A673 (cell line): ENCODE measurements at regions not wholly inside any gene's neighbourhood (a gene's known extent, or its start where the extent isn't known, plus 50 kb on each side); places are given as distances from the start of the nearest gene placed in this dataset.

Experiments
- BruUV-seq: library from RNA; stranded (reverse); fragments of 400-500 nt; replicated peaks from 2 replicates; lab custom pipeline; 2021; lab: Mats Ljungman, UMichigan
- CTCF ChIA-PET: fragments of 300-600 bp; sonication (Branson Sonifier 250); formaldehyde crosslinking; loops from one replicate; lab custom pipeline; 2022; ENCODE audit warnings: antibody characterized with exemption; lab: Charles Lee
- POLR2A ChIA-PET: fragments of 300-600 bp; sonication (Branson Sonifier 250); formaldehyde crosslinking; loops from one replicate; lab custom pipeline; 2022; ENCODE audit warnings: antibody characterized with exemption; ENCODE audit not compliant: low non-redundant PET; lab: Charles Lee
- DNase-seq: peaks from one replicate; pipeline ENCODE4 v3.0.0-alpha.2; 2015; ENCODE audit warnings: low spot score
- H3K27ac ChIP-seq: fragments of 200-600 bp; sonication (generic); 2 replicates; pipeline ENCODE4 v1.5.1; 2016; ENCODE audit warnings: mixed run types, low read depth, mild to moderate bottlenecking, mixed read lengths, antibody characterized with exemption, low read length; ENCODE audit not compliant: poor library complexity, severe bottlenecking
- H3K27me3 ChIP-seq: fragments of 200-600 bp; sonication (generic); replicated peaks from 2 replicates; pipeline ENCODE4 v1.6.1; 2017; ENCODE audit warnings: mixed run types, low read depth, mild to moderate bottlenecking, mixed read lengths, antibody characterized with exemption, low read length; ENCODE audit not compliant: insufficient read depth, poor library complexity
- H3K36me3 ChIP-seq: fragments of 200-600 bp; sonication (generic); 2 replicates; pipeline ENCODE4 v1.6.1; 2016; ENCODE audit warnings: mixed run types, mild to moderate bottlenecking, mixed read lengths, antibody characterized with exemption, low read length; ENCODE audit not compliant: insufficient read depth, poor library complexity, severe bottlenecking
- H3K4me1 ChIP-seq: fragments of 200-600 bp; sonication (generic); 2 replicates; pipeline ENCODE4 v1.6.1; 2017; ENCODE audit warnings: mixed run types, mild to moderate bottlenecking, mixed read lengths, antibody characterized with exemption, low read length; ENCODE audit not compliant: insufficient read depth, poor library complexity, severe bottlenecking
- H3K4me3 ChIP-seq: fragments of 200-600 bp; sonication (generic); 2 replicates; pipeline ENCODE4 v1.5.1; 2016; ENCODE audit warnings: low read depth, mixed run types, mild to moderate bottlenecking, mixed read lengths, low read length; ENCODE audit not compliant: poor library complexity, severe bottlenecking
- H3K9me3 ChIP-seq: fragments of 200-600 bp; sonication (generic); 2 replicates; pipeline ENCODE4 v1.6.1; 2016; ENCODE audit warnings: mixed run types, low read depth, mild to moderate bottlenecking, mixed read lengths, antibody characterized with exemption, low read length; ENCODE audit not compliant: poor library complexity, severe bottlenecking
- CTCF ChIP-seq: fragments of 300-800, 200-600 bp; sonication (generic); conservative IDR thresholded peaks from 2 replicates; pipeline ENCODE4 v1.5.1; 2017; ENCODE audit warnings: low read depth, mild to moderate bottlenecking, antibody characterized with exemption, low read length, moderate library complexity, mixed read lengths
- EZH2 ChIP-seq: fragments of 200-600 bp; sonication (generic); IDR thresholded peaks from 2 replicates; pipeline ENCODE4 v1.6.1; 2017; ENCODE audit warnings: borderline replicate concordance, low read depth, mild to moderate bottlenecking, mixed read lengths, antibody characterized with exemption, low read length; ENCODE audit not compliant: poor library complexity, severe bottlenecking
- intact Hi-C: fragments of 100-400 bp; cut with micrococcal nuclease; formaldehyde crosslinking; loops from one replicate; pipeline ENCODE4 v1.10.0; 2022; ENCODE audit not compliant: unreplicated experiment

GRCh38 chr4:174394915-174395314 lies 111.2 kb downstream of the CEP44 start:
- no TSS peak for BruUV-seq
- Histone ChIP-seq H3K4me3 (no peak overlapping the region), H3K27me3 (no peaks in the 10 kb centered on the region), H3K9me3 (no peaks in the 10 kb centered on the region), H3K4me1 (no peaks in the 10 kb centered on the region), H3K27ac (no peak overlapping the region), H3K36me3 (no peaks in the 10 kb centered on the region)
- no peak for DNase-seq
- ChIA-PET CTCF (no interaction called here), POLR2A (interaction anchor here (0.6 kb wide), 1 partner anchor 61 kb away, joined by 3 read pairs; no protein-coding TSS in a partner anchor)
- TF ChIP-seq EZH2, result no peak
- no peak for TF ChIP-seq CTCF
- intact Hi-C loops, result no loop called here

GRCh38 chr4:174389439-174389838 lies 105.7 kb downstream of the CEP44 start:
- no peaks in the 10 kb centered on the region for H3K9me3 ChIP-seq
- H3K4me3 ChIP-seq, result no peak overlapping the region
- H3K27ac ChIP-seq, result no peak overlapping the region
- H3K27me3 ChIP-seq, result no peaks in the 10 kb centered on the region
- ChIA-PET CTCF (no interaction called here), POLR2A (no interaction called here)
- intact Hi-C loops, result no loop called here
- no TSS peak for BruUV-seq
- H3K36me3 ChIP-seq, result no peaks in the 10 kb centered on the region
- no peak for TF ChIP-seq CTCF
- no peak for TF ChIP-seq EZH2
- H3K4me1 ChIP-seq, result no peaks in the 10 kb centered on the region
- no peak for DNase-seq

DNA sequence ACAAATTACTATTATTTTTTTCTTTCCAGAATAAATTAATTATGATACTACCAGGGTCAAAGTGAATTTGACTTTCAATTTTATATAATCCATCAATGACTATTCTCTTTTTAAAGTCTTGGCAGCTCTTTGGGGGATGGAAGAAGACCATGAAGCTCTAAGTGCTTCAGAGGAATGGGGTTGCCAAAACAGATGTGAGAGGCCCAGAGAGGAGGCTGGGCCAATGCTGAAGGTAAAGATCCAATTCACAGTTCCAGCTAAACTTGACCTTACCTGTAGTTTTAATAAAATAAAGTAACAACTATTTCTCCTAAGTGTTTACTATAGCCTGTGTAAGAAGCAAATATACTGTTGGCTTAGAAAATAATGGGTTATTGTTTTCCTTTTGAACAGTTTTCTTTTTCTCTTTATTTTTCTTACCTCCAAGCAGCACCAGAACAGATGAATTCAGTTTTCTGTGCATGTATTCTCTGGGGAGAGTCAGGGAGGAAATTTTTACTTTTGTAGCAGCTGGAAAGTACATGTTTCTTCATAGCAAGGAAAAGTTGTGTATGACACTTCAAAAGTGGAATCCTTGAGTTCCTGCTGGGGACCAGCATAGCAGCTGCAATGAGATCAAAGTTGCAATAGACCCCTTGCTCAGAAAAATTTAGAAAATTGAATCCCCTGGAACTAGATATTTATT lies 104.9 kb downstream of the CEP44 start:
- no peak for DNase-seq
- Histone ChIP-seq H3K27me3 (no peaks in the 10 kb centered on the region), H3K4me1 (no peaks in the 10 kb centered on the region), H3K27ac (no peak overlapping the region), H3K9me3 (no peaks in the 10 kb centered on the region), H3K36me3 (no peaks in the 10 kb centered on the region), H3K4me3 (no peak overlapping the region)
- intact Hi-C loops, result no loop called here
- no peak for TF ChIP-seq CTCF
- no peak for TF ChIP-seq EZH2
- CTCF ChIA-PET, result no interaction called here
- no TSS peak for BruUV-seq
- POLR2A ChIA-PET, result no interaction called here
